ENCODE measurements at regions not wholly inside any gene's neighbourhood (a gene's known extent, or its start where the extent isn't known, plus 50 kb on each side); places are given as distances from the start of the nearest gene placed in this dataset.
A peak's percentile ranks its signal among the peaks of the same experiment; 100 is the strongest.

DNA sequence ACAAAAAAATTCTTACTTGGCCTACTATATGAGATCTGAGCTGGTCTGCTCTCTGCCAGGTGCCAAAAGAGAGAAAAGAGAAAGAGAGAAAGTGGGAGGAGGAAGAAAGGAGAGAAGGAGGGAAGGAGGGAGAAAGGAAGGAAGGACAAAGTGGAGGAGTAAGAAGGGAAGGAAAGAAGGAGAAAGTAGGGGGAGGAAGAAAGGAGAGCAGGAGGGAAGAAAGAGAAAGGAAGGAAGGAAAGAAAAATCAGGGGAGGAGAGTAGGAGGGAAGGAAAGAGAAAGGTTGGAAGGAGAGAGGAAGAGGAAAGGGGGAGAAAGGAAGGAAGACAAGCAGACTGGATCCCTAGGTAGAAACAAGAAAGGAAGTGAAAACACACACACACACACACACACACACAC is 96.8 kb downstream of the RPS29 start:
- Histone ChIP-seq H3K27me3 (no peaks in the 10 kb centered on the region), H3K4me3 (no peak overlapping the region), H3K36me3 (no peaks in the 10 kb centered on the region), H3K27ac (no peak overlapping the region), H3K4me1 (peaks cover 0 to 17% (median 6%) of the 10 kb centered on the region in 4 donors), H3K9me3 (no peaks in the 10 kb centered on the region)
- intact Hi-C loops (cut with DNase I): no loop called here
- no peak for DNase-seq
- TF ChIP-seq, protein P1, sequence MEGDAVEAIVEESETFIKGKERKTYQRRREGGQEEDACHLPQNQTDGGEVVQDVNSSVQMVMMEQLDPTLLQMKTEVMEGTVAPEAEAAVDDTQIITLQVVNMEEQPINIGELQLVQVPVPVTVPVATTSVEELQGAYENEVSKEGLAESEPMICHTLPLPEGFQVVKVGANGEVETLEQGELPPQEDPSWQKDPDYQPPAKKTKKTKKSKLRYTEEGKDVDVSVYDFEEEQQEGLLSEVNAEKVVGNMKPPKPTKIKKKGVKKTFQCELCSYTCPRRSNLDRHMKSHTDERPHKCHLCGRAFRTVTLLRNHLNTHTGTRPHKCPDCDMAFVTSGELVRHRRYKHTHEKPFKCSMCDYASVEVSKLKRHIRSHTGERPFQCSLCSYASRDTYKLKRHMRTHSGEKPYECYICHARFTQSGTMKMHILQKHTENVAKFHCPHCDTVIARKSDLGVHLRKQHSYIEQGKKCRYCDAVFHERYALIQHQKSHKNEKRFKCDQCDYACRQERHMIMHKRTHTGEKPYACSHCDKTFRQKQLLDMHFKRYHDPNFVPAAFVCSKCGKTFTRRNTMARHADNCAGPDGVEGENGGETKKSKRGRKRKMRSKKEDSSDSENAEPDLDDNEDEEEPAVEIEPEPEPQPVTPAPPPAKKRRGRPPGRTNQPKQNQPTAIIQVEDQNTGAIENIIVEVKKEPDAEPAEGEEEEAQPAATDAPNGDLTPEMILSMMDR (IDR thresholded peaks at IDR 0.05): no peak
- TF ChIP-seq POLR2A (IDR thresholded peaks at IDR 0.05): no peak
- ATAC-seq: no peak

DNA sequence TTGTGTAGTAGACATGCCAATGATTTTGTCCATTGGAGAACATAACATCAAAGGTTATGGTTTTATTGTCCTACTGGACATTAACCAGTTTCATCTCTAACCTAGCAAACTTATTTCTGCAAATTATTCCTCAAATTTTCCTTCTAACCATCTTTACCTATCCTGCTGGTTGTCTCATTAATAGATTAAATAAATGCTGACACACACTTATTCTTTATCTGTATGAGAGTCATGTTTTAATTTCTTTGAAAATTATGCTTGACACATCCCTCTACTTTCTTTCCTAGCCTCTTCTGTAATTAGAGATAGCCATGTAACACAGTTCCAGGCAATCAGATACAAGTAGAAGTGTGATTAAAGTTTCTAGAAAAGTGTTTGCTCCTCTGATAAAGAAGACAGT is 98.9 kb downstream of the RPS29 start:
- no peak for TF ChIP-seq POLR2A (IDR thresholded peaks at IDR 0.05)
- TF ChIP-seq, protein P1 (IDR thresholded peaks at IDR 0.05): no peak
- peaks cover 0 to 14% (median 4%) of the 10 kb centered on the region in 4 donors for H3K4me1 ChIP-seq
- no peak overlapping the region for H3K4me3 ChIP-seq
- no peaks in the 10 kb centered on the region for H3K36me3 ChIP-seq
- H3K27me3 ChIP-seq: no peaks in the 10 kb centered on the region
- no peak overlapping the region for H3K27ac ChIP-seq
- intact Hi-C loops (cut with DNase I): no loop called here
- no peaks in the 10 kb centered on the region for H3K9me3 ChIP-seq
- DNase-seq (no peak), ATAC-seq (no peak)

DNA sequence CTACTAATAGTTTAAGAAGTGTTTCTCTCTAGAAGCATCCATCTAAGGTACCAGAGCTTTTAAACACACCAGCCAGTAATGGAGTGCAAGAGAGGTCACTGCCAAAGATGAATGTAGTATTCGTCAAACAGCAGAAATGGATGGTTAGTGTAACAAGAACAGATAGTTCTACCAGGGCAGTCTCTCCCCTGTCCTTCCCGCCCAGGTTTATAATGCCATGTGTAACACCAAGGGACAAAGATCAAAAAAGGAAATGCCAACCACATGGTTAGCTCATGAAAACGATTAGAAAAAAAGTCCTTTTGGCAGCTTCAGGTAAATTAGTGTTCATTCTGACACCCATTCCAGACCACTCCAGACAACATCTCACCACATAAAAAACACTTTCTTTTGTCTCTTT is 100.9 kb downstream of the RPS29 start:
- TF ChIP-seq POLR2A (IDR thresholded peaks at IDR 0.05): no peak
- TF ChIP-seq, protein P1 (IDR thresholded peaks at IDR 0.05): no peak
- H3K4me3 ChIP-seq: no peak overlapping the region
- DNase-seq (peak in 1 of 3 donors; percentile 52), ATAC-seq (peak; percentile 93 to 97 (median 95))
- no peaks in the 10 kb centered on the region for H3K9me3 ChIP-seq
- peak overlapping the region in 2 of 3 donors; percentile 6 to 75 for H3K27ac ChIP-seq
- no peaks in the 10 kb centered on the region for H3K27me3 ChIP-seq
- H3K36me3 ChIP-seq: no peaks in the 10 kb centered on the region
- intact Hi-C loops (cut with DNase I): no loop called here
- peaks cover 0 to 10% (median 4%) of the 10 kb centered on the region in 4 donors for H3K4me1 ChIP-seq
- 18% methylated on average over 3 of the region's 3 CpGs for WGBS (ENCODE audit: insufficient coverage, low coverage, low lambda C conversion rate, missing lambda C conversion rate)

DNA sequence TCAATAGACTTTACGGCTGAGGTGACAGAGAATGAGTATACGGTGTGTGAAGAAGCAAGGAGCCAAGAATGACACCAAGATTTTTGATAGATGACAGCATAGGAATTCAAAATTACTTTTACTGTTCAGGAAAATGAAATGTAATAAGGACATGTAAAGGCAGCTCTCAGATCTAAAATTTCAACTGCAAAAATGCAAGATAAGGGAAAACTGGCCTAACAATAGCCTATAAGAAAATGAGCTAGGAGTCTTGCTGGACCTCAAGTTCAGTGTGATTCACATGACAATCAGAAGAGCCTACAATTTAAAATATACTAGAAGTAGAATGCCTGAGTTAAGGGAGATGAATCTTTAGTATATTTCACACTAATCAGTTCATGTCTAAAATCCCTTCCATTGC is 102.0 kb downstream of the RPS29 start:
- peak overlapping the region in 1 of 3 donors; percentile 75 for H3K27ac ChIP-seq
- intact Hi-C loops (cut with DNase I): no loop called here
- no peak for ATAC-seq

More for the DNA sequence above, 102.0 kb downstream of the RPS29 start:
- H3K4me3 ChIP-seq: no peak overlapping the region
- no peaks in the 10 kb centered on the region for H3K27me3 ChIP-seq
- peaks cover 0 to 20% (median 9%) of the 10 kb centered on the region in 4 donors for H3K4me1 ChIP-seq
- DNase-seq: no peak
- H3K9me3 ChIP-seq: no peaks in the 10 kb centered on the region
- no peaks in the 10 kb centered on the region for H3K36me3 ChIP-seq
- TF ChIP-seq, protein P1 (IDR thresholded peaks at IDR 0.05): no peak
- no peak for TF ChIP-seq POLR2A (IDR thresholded peaks at IDR 0.05)
- WGBS (ENCODE audit: insufficient coverage, low coverage, low lambda C conversion rate, missing lambda C conversion rate): 88% methylated on average over 2 of the region's 2 CpGs
